Smooth muscle cell (in vitro differentiated cells): ENCODE measurements at regions not wholly inside any gene's neighbourhood (a gene's known extent, or its start where the extent isn't known, plus 50 kb on each side); places are given as distances from the start of the nearest gene placed in this dataset.

Source experiments
- DNase-seq: peaks from one replicate; lab custom pipeline; 2025; ENCODE audit not compliant: unreplicated experiment; lab: John Stamatoyannopoulos, UW
- H2AFZ ChIP-seq: fragments of 200-600 bp; sonication (generic); 2 replicates; pipeline ENCODE4 v1.6.0; 2016; ENCODE audit warnings: antibody characterized with exemption, low read depth, mild to moderate bottlenecking
- H3F3A ChIP-seq: fragments of 200-600 bp; sonication (generic); 2 replicates; pipeline ENCODE4 v1.6.0; 2017; ENCODE audit warnings: antibody characterized with exemption, low read depth
- H3K27ac ChIP-seq: fragments of 200-600 bp; sonication (generic); 2 replicates; pipeline ENCODE4 v1.5.1; 2016; ENCODE audit warnings: low read depth, mild to moderate bottlenecking
- H3K27me3 ChIP-seq: fragments of 200-600 bp; sonication (generic); 2 replicates; pipeline ENCODE4 v1.6.1; 2016; ENCODE audit warnings: low read depth, mild to moderate bottlenecking
- H3K36me3 ChIP-seq: fragments of 200-600 bp; sonication (generic); 2 replicates; pipeline ENCODE4 v1.5.1; 2016; ENCODE audit warnings: low read depth
- H3K4me1 ChIP-seq: fragments of 200-600 bp; sonication (generic); 2 replicates; pipeline ENCODE4 v1.5.1; 2016; ENCODE audit warnings: low read depth
- H3K4me2 ChIP-seq: fragments of 200-600 bp; sonication (generic); 2 replicates; pipeline ENCODE4 v1.6.0; 2016; ENCODE audit warnings: mild to moderate bottlenecking
- H3K4me3 ChIP-seq: fragments of 200-600 bp; sonication (generic); 2 replicates; pipeline ENCODE4 v1.5.1; 2016; ENCODE audit warnings: mild to moderate bottlenecking
- H3K79me2 ChIP-seq: fragments of 200-600 bp; sonication (generic); 2 replicates; pipeline ENCODE4 v1.6.0; 2016; ENCODE audit warnings: low read depth, mild to moderate bottlenecking
- H3K9ac ChIP-seq: fragments of 200-600 bp; sonication (generic); 2 replicates; pipeline ENCODE4 v1.6.0; 2016; ENCODE audit warnings: low read depth
- H3K9me3 ChIP-seq: fragments of 200-600 bp; sonication (generic); replicated peaks from 2 replicates; pipeline ENCODE4 v1.5.1; 2016; ENCODE audit warnings: low read depth
- H4K20me1 ChIP-seq: fragments of 200-600 bp; sonication (generic); 2 replicates; pipeline ENCODE4 v1.6.0; 2016; ENCODE audit warnings: low read depth
- CTCF ChIP-seq: fragments of 200-600 bp; sonication (generic); IDR thresholded peaks from 2 replicates; pipeline ENCODE4 v1.5.1; 2017; ENCODE audit warnings: borderline replicate concordance, mild to moderate bottlenecking, antibody characterized with exemption; ENCODE audit not compliant: insufficient read depth, poor library complexity, severe bottlenecking
- WGBS: methylation state at CpG from one replicate; pipeline ENCODE4 v1.1.7; 2016; ENCODE audit warnings: low lambda C conversion rate; 5-methylcytosine and 5-hydroxymethylcytosine counted together

GRCh38 chr2:208985644-208986043 is 438.2 kb upstream of the MAP2 start:
- TF ChIP-seq CTCF, result no peak

GRCh38 chr2:208990716-208991115 is 433.1 kb upstream of the MAP2 start:
- Histone ChIP-seq H3K4me3 (no peak overlapping the region), H3K27me3 (no peaks in the 10 kb centered on the region), H3K9me3 (no peaks in the 10 kb centered on the region), H3F3A (no peaks in the 10 kb centered on the region), H3K36me3 (no peaks in the 10 kb centered on the region), H3K79me2 (no peaks in the 10 kb centered on the region), H2AFZ (no peak overlapping the region), H4K20me1 (no peaks in the 10 kb centered on the region), H3K4me2 (no peak overlapping the region), H3K9ac (no peak overlapping the region), H3K27ac (no peak overlapping the region), H3K4me1 (no peaks in the 10 kb centered on the region)
- WGBS, result 88% methylated on average over 3 of the region's 3 CpGs
- no peak for DNase-seq
- TF ChIP-seq CTCF, result no peak

More at GRCh38 chr2:208985644-208986043, 438.2 kb upstream of the MAP2 start:
- Histone ChIP-seq H3K27ac (peak overlapping the region; percentile 70), H3F3A (peaks cover 4% of the 10 kb centered on the region), H3K9ac (no peak overlapping the region), H4K20me1 (no peaks in the 10 kb centered on the region), H3K4me1 (no peaks in the 10 kb centered on the region), H3K27me3 (no peaks in the 10 kb centered on the region), H3K4me2 (no peak overlapping the region), H2AFZ (no peak overlapping the region), H3K4me3 (no peak overlapping the region), H3K36me3 (no peaks in the 10 kb centered on the region), H3K9me3 (no peaks in the 10 kb centered on the region), H3K79me2 (no peaks in the 10 kb centered on the region)
- 79% methylated on average over 5 of the region's 5 CpGs for WGBS
- no peak for DNase-seq

GRCh38 chr2:208999911-209000310 is 423.9 kb upstream of the MAP2 start:
- no peak for TF ChIP-seq CTCF
- no peak overlapping the region for H3K27ac ChIP-seq
- no peak for DNase-seq
- H3K9me3 ChIP-seq, result no peaks in the 10 kb centered on the region
- WGBS, result 68% methylated on average over 2 of the region's 2 CpGs
- H3F3A ChIP-seq, result no peaks in the 10 kb centered on the region
- H4K20me1 ChIP-seq, result no peaks in the 10 kb centered on the region
- H3K36me3 ChIP-seq, result no peaks in the 10 kb centered on the region
- H2AFZ ChIP-seq, result no peak overlapping the region
- H3K27me3 ChIP-seq, result no peaks in the 10 kb centered on the region
- no peak overlapping the region for H3K4me2 ChIP-seq
- H3K9ac ChIP-seq, result no peak overlapping the region
- H3K79me2 ChIP-seq, result no peaks in the 10 kb centered on the region
- H3K4me3 ChIP-seq, result no peak overlapping the region
- H3K4me1 ChIP-seq, result no peaks in the 10 kb centered on the region

GRCh38 chr2:209002054-209002453 is 421.8 kb upstream of the MAP2 start:
- Histone ChIP-seq H3F3A (no peaks in the 10 kb centered on the region), H2AFZ (no peak overlapping the region), H3K9ac (no peak overlapping the region), H3K4me2 (no peak overlapping the region), H3K27ac (no peak overlapping the region), H3K27me3 (no peaks in the 10 kb centered on the region), H3K4me3 (no peak overlapping the region), H3K4me1 (no peaks in the 10 kb centered on the region), H3K36me3 (no peaks in the 10 kb centered on the region), H4K20me1 (no peaks in the 10 kb centered on the region), H3K79me2 (no peaks in the 10 kb centered on the region), H3K9me3 (no peaks in the 10 kb centered on the region)
- 100% methylated on average over 1 of the region's 1 CpG for WGBS
- TF ChIP-seq CTCF, result no peak
- no peak for DNase-seq
